NCI-H2227 treated with DMSO at 0.1 percent for 48 hours (cell line): ENCODE measurements at regions not wholly inside any gene's neighbourhood (a gene's known extent, or its start where the extent isn't known, plus 50 kb on each side); places are given as distances from the start of the nearest gene placed in this dataset.

Experiments used
- DNase-seq: peaks from one replicate; lab custom pipeline; 2025; lab: John Stamatoyannopoulos, UW

- no peak for DNase-seq
These were observed 595.1 kb downstream of the TUSC7 start for GRCh38 chr3:117304681-117305080.

GRCh38 chr3:117305681-117306080, 596.1 kb downstream of the TUSC7 start:
- no peak for DNase-seq

DNA sequence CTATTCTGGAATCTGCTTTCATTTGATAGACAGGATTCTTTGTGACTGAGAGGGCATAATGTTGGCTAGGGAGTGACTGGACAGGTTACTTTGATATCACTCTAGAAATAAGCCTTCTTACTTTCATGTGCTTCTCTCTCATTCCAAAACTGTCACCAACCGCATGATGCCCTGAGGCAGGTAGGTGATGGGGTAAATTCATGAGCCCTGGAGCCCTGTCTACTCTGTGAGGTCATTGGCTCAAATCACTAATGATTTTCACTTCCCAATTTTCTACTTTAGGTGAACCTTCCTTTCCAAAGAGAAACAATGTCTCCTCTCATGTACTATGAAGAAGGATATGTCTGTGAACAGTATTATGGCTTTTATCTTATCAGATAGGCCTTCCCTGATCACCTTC, 596.7 kb downstream of the TUSC7 start:
- DNase-seq, result no peak

- DNase-seq, result no peak
These were observed 598.8 kb downstream of the TUSC7 start for GRCh38 chr3:117308353-117308752.

DNA sequence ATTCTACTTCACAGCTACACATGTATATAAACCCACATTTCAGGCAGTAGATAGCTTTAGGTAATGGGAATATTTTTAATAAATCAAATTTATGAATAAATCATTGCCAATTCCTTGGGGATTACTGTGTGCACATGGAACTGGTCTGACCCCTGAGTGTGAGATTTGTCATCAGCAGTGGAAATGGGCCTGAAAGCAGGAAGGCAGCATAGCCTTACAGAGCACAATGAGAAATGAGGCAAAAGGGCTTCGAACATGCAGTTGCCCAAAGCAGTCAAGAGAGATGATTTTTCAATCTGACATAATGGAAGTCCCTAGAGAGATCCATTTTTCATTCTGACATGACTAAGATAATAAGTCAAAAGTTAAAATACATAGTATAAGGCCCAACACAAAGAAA, 599.2 kb downstream of the TUSC7 start:
- no peak for DNase-seq

DNA sequence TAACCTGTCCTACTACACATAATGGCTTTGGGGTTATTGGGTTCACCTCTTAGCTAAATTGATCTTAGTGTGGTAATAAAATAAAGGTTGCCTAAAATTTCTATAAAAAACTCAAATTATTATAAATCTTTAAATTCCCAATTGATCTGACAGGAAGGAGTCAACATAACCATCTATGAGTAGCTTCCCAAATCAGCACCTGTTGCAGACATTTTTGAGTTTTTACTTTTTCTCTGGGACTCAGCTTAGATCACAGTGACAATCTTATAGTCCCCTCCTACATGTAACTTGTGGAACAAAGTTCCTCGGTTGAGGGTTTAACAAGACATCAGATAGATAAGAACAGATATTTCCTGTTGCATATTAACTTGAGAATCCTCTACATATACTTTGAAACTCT, 601.0 kb downstream of the TUSC7 start:
- no peak for DNase-seq

DNA sequence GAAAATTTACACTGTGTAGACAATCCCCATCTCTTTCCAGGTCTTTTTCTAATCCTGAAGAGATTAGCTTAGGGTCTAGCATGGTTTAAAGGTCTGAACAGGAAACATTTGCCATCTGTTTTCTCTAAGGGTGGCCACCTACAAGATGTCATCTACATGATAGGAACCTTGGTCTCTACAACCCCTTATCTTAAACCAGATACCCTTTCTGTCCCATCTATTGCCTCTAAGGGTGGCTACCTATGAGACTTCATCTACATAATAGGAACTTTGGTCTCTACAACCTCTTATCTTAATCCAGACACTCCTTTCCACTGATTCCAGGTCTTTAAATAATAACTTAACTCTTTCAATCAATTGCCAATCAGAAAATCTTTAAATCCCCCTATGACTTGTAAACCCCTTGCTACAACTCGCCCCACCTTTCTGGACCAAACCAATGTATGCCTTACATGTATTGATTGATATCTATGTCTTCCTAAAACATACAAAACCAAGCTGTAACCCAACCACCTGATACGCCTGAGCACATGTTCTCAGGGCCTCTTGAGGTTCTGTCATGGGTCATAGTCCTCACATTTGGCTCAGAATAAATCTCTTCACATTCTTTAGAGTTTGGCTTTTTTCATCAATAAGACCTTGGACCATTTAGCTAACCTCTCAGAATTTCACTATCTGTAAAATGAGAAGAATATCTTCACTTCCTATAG, 605.0 kb downstream of the TUSC7 start:
- DNase-seq, result no peak

GRCh38 chr3:117322866-117323265, 613.3 kb downstream of the TUSC7 start:
- DNase-seq, result no peak

DNA sequence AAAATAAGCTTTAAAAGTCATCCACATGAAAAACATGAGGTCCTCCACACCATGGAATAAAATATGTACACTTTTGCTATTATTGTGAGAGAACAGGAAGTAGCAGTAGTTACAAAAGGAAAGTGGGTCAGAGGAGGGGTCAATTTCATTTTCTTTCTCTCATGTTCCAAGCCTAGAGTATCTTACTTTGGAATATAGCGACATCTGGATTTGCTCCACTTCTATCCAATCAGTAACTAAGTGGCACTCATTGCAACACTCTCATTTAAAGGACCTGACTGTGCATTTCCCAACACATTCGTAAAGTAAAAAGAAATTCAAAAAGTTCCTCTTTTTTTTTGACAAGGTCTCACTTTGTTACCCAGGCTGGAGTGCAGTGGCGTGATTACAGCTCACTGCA, 637.3 kb downstream of the TUSC7 start:
- no peak for DNase-seq

GRCh38 chr3:117348884-117349283, 639.3 kb downstream of the TUSC7 start:
- DNase-seq, result no peak

- DNase-seq, result no peak
These were observed 640.0 kb downstream of the TUSC7 start for GRCh38 chr3:117349566-117349965.

DNA sequence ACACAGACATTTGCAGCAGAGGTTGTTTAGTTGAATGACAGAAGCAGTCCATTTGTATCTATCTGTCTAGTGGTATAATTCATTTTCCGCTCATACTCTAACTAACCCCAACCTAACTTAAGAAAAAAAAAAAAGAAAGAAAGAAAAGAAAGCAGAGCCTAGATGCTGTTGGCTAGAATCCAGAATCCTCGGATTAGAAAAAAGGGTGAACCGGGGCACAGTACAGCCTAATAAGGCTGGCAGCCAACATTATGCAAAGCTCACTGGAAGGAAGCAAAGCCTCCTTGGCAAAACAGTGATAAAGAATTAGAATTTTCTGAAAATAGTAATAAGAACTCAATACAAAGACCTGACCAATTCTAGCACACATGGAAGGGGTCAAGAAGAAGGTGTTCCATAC, 640.8 kb downstream of the TUSC7 start:
- peak; percentile 6 for DNase-seq

DNA sequence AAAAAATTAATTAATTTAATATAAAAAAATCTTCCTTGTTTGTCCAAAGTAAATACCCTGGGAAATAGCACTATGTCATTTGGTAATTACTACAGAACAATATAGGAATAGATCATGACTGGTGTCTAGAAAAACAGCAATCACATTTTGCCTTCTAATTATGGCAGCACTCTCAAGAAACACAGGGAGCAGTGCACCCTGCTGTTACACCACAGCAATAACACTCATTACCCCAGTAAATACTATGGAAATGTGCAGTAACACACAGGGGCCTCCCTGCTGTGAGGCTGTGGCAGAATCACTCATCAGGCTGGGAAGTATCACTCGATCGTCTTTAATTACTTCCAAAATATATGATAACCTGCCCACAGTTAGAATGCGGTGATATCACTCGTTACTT, 646.0 kb downstream of the TUSC7 start:
- peak; percentile 48 for DNase-seq

DNA sequence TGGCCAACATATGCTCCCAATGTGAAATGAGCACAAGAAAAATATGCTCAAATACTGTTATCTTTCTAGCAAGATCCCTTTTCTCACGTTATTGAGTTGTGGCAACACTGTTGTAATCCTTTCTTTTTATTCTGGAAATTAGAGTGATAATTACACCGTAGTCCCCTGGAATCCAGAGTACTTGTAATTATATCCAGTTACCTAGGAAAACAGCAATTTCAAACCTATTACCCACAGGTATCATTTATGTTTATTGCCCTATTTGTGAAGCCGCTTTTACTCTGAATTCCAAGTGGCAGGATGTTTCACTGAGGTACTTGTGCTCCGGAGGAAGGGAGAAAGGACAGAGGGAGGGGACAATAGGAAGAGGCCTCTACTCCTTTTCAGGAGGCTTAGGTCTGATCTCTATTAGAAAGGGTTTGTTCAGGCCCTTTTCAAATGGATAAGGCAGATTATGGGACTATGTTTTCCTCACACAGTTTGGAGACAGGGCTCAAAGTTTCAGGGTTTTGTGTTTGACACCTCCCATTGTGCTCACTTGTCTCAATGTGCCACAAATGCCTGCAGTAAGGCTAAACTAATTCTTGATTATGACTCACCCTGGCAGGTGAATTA, 646.6 kb downstream of the TUSC7 start:
- DNase-seq, result peak; percentile 38

GRCh38 chr3:117358717-117359314, 649.2 kb downstream of the TUSC7 start:
- no peak for DNase-seq

DNA sequence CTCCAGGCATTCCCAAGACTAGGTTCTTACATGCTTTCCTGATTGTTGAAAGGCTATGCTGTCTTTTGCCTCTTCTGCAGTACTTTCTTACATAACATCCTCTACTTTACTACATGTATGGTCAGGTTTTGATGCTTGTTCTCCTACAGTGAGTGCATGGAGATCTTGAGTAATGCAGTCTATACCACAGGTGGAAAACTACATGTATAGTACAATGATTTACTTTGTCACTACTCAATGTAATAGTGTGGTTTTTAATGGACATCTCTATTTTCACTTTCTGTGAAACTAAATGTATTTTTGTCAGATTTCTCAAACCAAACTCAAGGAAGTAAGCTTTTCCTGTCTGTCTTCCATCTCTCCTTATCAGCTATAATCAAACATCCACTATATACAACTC, 657.0 kb downstream of the TUSC7 start:
- no peak for DNase-seq

GRCh38 chr3:117367861-117368260, 658.3 kb downstream of the TUSC7 start:
- DNase-seq, result no peak

GRCh38 chr3:117380631-117381030, 671.1 kb downstream of the TUSC7 start:
- DNase-seq, result no peak

- no peak for DNase-seq
These were observed 683.5 kb downstream of the TUSC7 start for GRCh38 chr3:117393119-117393518.

DNA sequence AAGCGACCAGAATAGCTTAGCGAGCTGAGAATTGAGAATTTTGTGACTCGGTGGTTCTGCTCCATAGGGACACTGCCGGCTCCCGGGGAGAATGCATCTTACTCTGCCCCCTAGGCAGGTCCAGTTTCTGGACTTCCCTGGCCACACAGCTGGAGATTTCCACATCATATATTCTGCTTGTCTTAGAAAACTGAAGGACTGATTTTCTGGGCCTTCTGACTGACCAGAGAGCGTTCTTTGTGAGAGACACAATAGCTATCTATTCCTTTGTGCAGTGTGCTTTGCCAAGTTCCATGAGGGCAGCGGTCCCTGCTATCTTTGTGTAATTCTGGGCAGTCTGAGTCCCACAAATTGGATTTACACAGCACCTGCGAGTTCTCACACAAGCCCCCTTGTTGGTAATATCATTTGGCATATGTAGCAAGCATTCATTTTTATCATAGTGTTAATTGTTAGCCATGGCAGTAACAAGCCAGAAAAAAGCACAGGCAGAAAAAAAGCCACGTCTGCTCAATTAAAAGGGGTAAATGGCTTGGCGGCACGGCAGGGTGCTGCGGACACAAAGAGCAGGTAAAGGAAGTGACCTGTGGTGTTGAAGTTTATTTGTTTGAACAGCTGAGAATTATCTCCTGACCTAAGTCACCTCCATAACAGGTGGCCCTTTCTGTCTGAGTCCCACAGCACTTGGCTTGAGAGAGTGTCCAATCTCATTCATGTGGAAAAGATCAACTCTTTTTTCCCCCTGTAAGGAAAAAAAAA, 688.7 kb downstream of the TUSC7 start:
- no peak for DNase-seq

GRCh38 chr3:117399311-117400078, 689.9 kb downstream of the TUSC7 start:
- DNase-seq, result no peak

- DNase-seq, result no peak
These were observed 690.7 kb downstream of the TUSC7 start for GRCh38 chr3:117400303-117400702.
